Calu3 (cell line): ENCODE measurements at regions not wholly inside any gene's neighbourhood (a gene's known extent, or its start where the extent isn't known, plus 50 kb on each side); places are given as distances from the start of the nearest gene placed in this dataset.

Source experiments
- BruUV-seq: library from RNA; stranded (reverse); fragments of 400-500 nt; replicated peaks from 2 replicates; lab custom pipeline; 2021; lab: Mats Ljungman, UMichigan
- CTCF ChIA-PET: fragments of 300-600 bp; sonication (Branson Sonifier 250); formaldehyde crosslinking; loops from one replicate; lab custom pipeline; 2022; ENCODE audit warnings: antibody characterized with exemption; lab: Charles Lee
- DNase-seq: peaks from one replicate; pipeline ENCODE4 v3.0.0; 2022
- H3K27ac Mint-ChIP-seq: one replicate; pipeline ENCODE4 v1.8.0; 2022; ENCODE audit warnings: mixed read lengths; ENCODE audit not compliant: unreplicated experiment
- H3K27me3 Mint-ChIP-seq: one replicate; pipeline ENCODE4 v1.8.0; 2022; ENCODE audit warnings: mixed read lengths; ENCODE audit not compliant: unreplicated experiment
- H3K36me3 Mint-ChIP-seq: one replicate; pipeline ENCODE4 v1.8.0; 2022; ENCODE audit warnings: mild to moderate bottlenecking, moderate library complexity, mixed read lengths; ENCODE audit not compliant: insufficient read depth, unreplicated experiment
- H3K4me1 Mint-ChIP-seq: one replicate; pipeline ENCODE4 v1.8.0; 2022; ENCODE audit warnings: mild to moderate bottlenecking, low read depth, mixed read lengths; ENCODE audit not compliant: unreplicated experiment
- H3K4me3 Mint-ChIP-seq: one replicate; pipeline ENCODE4 v1.8.0; 2022; ENCODE audit warnings: mild to moderate bottlenecking, low read depth, moderate library complexity, mixed read lengths; ENCODE audit not compliant: unreplicated experiment
- H3K9me3 Mint-ChIP-seq: one replicate; pipeline ENCODE4 v1.8.0; 2022; ENCODE audit warnings: low read depth, mixed read lengths; ENCODE audit not compliant: unreplicated experiment
- intact Hi-C: fragments of 100-400 bp; cut with micrococcal nuclease; formaldehyde crosslinking; loops from one replicate; pipeline ENCODE4 v1.10.0; 2022; ENCODE audit not compliant: unreplicated experiment
- TF ChIP-seq, protein P1 (sequence below): fragments of 200-600 bp; IDR thresholded peaks from one replicate; pipeline ENCODE4 v1.8.0; 2022; ENCODE audit warnings: antibody characterized with exemption; ENCODE audit not compliant: unreplicated experiment

DNA sequence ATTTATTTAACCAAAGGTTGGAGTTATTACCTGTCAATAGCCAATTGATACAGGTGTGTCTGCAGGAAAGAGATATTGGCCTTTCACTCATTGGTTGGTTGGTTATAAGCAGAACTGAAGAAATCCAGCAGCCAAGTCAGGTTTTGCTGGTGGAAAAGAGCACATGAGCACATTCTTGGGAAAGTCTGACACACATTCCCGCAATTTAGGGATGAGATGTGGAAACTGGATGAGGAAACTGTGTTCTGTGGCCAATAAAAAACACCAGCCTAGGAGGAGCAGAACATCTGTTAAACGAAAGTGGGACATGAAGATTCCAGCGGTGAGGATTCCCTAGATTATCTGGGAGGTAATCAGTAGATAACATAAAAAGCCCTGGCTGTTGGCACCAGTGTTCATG, 567.4 kb upstream of the CPEB2 start:
- no peak overlapping the region for H3K27ac Mint-ChIP-seq
- TF ChIP-seq, protein P1, sequence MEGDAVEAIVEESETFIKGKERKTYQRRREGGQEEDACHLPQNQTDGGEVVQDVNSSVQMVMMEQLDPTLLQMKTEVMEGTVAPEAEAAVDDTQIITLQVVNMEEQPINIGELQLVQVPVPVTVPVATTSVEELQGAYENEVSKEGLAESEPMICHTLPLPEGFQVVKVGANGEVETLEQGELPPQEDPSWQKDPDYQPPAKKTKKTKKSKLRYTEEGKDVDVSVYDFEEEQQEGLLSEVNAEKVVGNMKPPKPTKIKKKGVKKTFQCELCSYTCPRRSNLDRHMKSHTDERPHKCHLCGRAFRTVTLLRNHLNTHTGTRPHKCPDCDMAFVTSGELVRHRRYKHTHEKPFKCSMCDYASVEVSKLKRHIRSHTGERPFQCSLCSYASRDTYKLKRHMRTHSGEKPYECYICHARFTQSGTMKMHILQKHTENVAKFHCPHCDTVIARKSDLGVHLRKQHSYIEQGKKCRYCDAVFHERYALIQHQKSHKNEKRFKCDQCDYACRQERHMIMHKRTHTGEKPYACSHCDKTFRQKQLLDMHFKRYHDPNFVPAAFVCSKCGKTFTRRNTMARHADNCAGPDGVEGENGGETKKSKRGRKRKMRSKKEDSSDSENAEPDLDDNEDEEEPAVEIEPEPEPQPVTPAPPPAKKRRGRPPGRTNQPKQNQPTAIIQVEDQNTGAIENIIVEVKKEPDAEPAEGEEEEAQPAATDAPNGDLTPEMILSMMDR, result no peak
- CTCF ChIA-PET, result no interaction called here

DNA sequence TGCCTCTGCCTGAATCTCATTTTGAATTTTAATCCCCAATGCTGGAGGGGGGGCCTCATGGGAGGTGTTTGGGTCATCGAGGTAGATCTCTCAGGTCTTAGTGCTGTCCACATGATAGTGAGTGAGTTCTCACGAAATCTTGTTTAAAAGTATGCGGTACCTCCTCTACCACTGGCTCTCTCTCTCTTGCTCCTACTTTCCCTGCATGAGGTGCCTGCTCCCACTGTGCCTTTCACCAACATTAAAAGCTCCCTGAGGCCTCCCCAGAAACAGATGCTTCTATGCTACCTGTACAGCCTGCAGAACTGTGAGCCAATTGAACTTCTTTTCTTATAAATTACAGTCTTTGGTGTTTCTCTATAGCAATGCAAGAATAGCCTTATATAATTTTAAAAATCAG, 560.7 kb upstream of the CPEB2 start:
- Mint-ChIP-seq H3K9me3 (peaks cover 9% of the 10 kb centered on the region), H3K27ac (no peak overlapping the region), H3K36me3 (no peaks in the 10 kb centered on the region), H3K4me3 (no peak overlapping the region), H3K4me1 (no peaks in the 10 kb centered on the region), H3K27me3 (no peaks in the 10 kb centered on the region)
- TF ChIP-seq, protein P1, result no peak
- no peak for DNase-seq
- intact Hi-C loops, result no loop called here
- BruUV-seq, result no TSS peak
- CTCF ChIA-PET, result no interaction called here

More for the DNA sequence above, 567.4 kb upstream of the CPEB2 start:
- Mint-ChIP-seq H3K4me3 (no peak overlapping the region), H3K27me3 (no peaks in the 10 kb centered on the region), H3K9me3 (peaks cover 5% of the 10 kb centered on the region), H3K36me3 (no peaks in the 10 kb centered on the region), H3K4me1 (no peaks in the 10 kb centered on the region)
- BruUV-seq, result no TSS peak
- DNase-seq, result no peak
- intact Hi-C loops, result no loop called here

DNA sequence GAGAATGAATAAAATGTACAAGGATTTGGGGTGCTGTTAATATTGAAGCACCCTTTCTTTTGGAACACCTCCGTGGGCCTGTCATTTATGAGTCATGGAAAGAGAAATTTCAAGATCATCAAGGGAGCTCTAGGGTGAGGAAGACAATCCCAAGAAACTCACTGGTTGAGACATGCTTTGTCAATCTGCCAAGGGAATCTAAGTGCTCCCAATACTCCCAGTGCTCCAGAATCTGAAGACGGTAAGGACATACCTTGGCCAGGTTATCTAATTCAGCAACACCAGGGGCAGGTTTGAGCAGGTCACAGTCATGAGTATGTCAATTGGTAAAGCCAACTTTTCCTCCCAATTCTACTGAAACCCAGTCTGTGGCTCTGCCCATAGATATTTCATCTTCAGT, 556.4 kb upstream of the CPEB2 start:
- H3K27ac Mint-ChIP-seq, result no peak overlapping the region
- intact Hi-C loops, result no loop called here
- no peaks in the 10 kb centered on the region for H3K36me3 Mint-ChIP-seq
- no peak overlapping the region for H3K4me3 Mint-ChIP-seq
- H3K9me3 Mint-ChIP-seq, result peaks cover 4% of the 10 kb centered on the region
- no TSS peak for BruUV-seq
- H3K27me3 Mint-ChIP-seq, result no peaks in the 10 kb centered on the region
- TF ChIP-seq, protein P1, result no peak
- DNase-seq, result no peak
- CTCF ChIA-PET, result no interaction called here
- H3K4me1 Mint-ChIP-seq, result no peaks in the 10 kb centered on the region

DNA sequence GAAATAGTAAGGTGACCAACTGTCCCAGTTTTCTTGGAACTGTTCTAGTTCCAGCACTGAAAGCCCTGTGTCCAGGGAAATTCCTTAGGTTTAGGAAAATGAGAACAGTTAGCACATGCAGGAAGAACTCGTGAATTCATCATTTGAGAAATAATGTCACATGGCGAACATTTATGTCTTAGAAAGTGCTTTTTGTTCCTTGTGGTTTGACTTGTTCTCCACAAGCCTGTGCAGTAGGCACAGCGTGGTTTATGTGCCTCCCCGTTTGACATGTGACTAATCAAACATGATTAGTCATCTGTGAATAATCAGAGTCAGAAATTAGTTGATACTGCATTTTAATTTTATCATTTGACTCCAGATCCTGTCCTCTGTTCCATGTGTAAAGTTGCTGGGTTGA, 556.0 kb upstream of the CPEB2 start:
- TF ChIP-seq, protein P1, result no peak
- no peak for DNase-seq
- Mint-ChIP-seq H3K4me1 (no peaks in the 10 kb centered on the region), H3K27ac (no peak overlapping the region), H3K9me3 (peaks cover 4% of the 10 kb centered on the region), H3K27me3 (no peaks in the 10 kb centered on the region), H3K4me3 (no peak overlapping the region), H3K36me3 (no peaks in the 10 kb centered on the region)
- intact Hi-C loops, result no loop called here
- no TSS peak for BruUV-seq
- CTCF ChIA-PET, result no interaction called here
